ENCODE measurements at regions not wholly inside any gene's neighbourhood (a gene's known extent, or its start where the extent isn't known, plus 50 kb on each side); places are given as distances from the start of the nearest gene placed in this dataset.

GRCh38 chr9:136599811-136600660 lies 54.2 kb upstream of the NOTCH1 start:
- TF ChIP-seq ZBTB33 (IDR thresholded peaks at IDR 0.05) = no peak
- TF ChIP-seq TARDBP (IDR thresholded peaks at IDR 0.05; ENCODE audit: borderline replicate concordance) = no peak
- TF ChIP-seq PBX3 (IDR thresholded peaks at IDR 0.05; ENCODE audit: insufficient replicate concordance, low read depth, low read length) = no peak
- no peak for TF ChIP-seq MYC (IDR thresholded peaks at IDR 0.05; ENCODE audit: insufficient read depth, insufficient read length, insufficient replicate concordance, low read length, severe bottlenecking)
- no peak for TF ChIP-seq EZH2 (IDR thresholded peaks at IDR 0.05; ENCODE audit: borderline replicate concordance, control insufficient read depth, low read depth, low read length)
- TF ChIP-seq NFIC (IDR thresholded peaks at IDR 0.05; ENCODE audit: low read depth, low read length) = no peak
- TF ChIP-seq CTCF (IDR thresholded peaks at IDR 0.05 in 2 of 3, conservative IDR thresholded peaks at IDR 0.05 in 1 of 3; ENCODE audit: control insufficient read depth in 2 of 3, extremely low read depth in 1 of 3, insufficient read depth in 1 of 3, low read depth in 3 of 3, low read length in 3 of 3) = no peak
- no peak for TF ChIP-seq EP300 (IDR thresholded peaks at IDR 0.05; ENCODE audit: borderline replicate concordance in 1 of 2, control insufficient read depth in 1 of 2, low read depth in 2 of 2, low read length in 2 of 2)
- TF ChIP-seq SIN3A (IDR thresholded peaks at IDR 0.05; ENCODE audit: low read depth, low read length) = no peak
- TF ChIP-seq POLR2AphosphoS2 (IDR thresholded peaks at IDR 0.05; ENCODE audit: low read depth, low read length) = no peak
- TF ChIP-seq NKRF (conservative IDR thresholded peaks at IDR 0.05) = no peak
- TF ChIP-seq BCL11A (IDR thresholded peaks at IDR 0.05; ENCODE audit: low read depth, low read length) = no peak
